ENCODE measurements at regions not wholly inside any gene's neighbourhood (a gene's known extent, or its start where the extent isn't known, plus 50 kb on each side); places are given as distances from the start of the nearest gene placed in this dataset.

DNA sequence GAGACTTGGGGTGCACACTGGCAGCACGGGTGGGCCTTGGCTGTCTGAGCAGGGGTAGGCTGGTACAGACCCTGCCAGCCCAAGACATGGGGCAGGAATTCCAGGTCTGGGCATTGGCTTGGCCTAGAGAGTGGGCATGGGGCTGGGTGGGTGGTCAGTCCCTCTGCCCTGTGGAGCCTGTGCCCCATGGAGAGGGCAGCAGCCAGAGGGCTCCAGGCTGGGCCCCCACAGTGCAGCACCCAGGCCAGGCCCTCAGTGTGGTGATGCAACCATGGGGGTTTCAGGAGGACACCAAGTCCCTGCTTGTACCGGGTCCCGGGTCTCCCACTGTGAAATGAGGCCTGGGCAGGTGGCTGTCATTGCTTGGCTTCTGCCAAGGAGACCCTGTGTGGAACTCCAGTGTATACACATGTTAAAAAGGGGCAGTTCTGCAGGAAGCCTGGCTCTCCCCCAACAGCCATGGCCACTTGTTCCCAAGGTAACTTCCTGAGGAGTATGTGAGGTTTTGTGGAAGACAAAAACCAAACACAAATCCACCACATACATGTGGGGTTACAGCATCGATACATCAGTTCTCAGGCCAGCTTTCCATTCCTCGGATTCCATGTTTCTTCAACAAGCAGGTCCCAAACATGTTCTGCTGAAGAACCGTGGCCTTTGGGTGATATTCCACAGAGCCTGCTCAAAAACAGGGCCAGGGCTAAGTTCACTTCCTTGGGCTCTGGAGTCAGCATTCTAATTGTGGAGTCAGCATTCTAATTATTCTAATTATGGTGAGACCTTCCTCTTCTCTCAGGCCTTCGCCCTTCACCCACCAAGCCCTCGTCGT is 77.3 kb downstream of the DACT2 start:
- TF ChIP-seq POLR2A (IDR thresholded peaks at IDR 0.05) (no peak), EP300 (IDR thresholded peaks at IDR 0.05) (no peak), POLR2AphosphoS5 (IDR thresholded peaks at IDR 0.05) (no peak)
- TF ChIP-seq, protein P1, sequence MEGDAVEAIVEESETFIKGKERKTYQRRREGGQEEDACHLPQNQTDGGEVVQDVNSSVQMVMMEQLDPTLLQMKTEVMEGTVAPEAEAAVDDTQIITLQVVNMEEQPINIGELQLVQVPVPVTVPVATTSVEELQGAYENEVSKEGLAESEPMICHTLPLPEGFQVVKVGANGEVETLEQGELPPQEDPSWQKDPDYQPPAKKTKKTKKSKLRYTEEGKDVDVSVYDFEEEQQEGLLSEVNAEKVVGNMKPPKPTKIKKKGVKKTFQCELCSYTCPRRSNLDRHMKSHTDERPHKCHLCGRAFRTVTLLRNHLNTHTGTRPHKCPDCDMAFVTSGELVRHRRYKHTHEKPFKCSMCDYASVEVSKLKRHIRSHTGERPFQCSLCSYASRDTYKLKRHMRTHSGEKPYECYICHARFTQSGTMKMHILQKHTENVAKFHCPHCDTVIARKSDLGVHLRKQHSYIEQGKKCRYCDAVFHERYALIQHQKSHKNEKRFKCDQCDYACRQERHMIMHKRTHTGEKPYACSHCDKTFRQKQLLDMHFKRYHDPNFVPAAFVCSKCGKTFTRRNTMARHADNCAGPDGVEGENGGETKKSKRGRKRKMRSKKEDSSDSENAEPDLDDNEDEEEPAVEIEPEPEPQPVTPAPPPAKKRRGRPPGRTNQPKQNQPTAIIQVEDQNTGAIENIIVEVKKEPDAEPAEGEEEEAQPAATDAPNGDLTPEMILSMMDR (IDR thresholded peaks at IDR 0.05) = no peak

Data from stomach (tissue), 4 donors.